Neural crest cell (in vitro differentiated cells): ENCODE measurements at regions not wholly inside any gene's neighbourhood (a gene's known extent, or its start where the extent isn't known, plus 50 kb on each side); places are given as distances from the start of the nearest gene placed in this dataset.

Source experiments
- DNase-seq: peaks from one replicate; pipeline ENCODE4 v3.0.0; 2021; ENCODE audit warnings: low read depth, mixed read lengths, low spot score
- H3K27ac Mint-ChIP-seq: one replicate; pipeline ENCODE4 v1.8.0; 2021; ENCODE audit warnings: mild to moderate bottlenecking, mixed read lengths; ENCODE audit not compliant: unreplicated experiment
- H3K27me3 Mint-ChIP-seq: 2 replicates; pipeline ENCODE4 v1.8.0; 2021; ENCODE audit warnings: low read depth, mild to moderate bottlenecking, mixed read lengths
- H3K36me3 Mint-ChIP-seq: 2 replicates; pipeline ENCODE4 v1.8.0; 2021; ENCODE audit warnings: low read depth, mild to moderate bottlenecking, mixed read lengths
- H3K4me1 Mint-ChIP-seq: 2 replicates; pipeline ENCODE4 v1.8.0; 2021; ENCODE audit warnings: mixed read lengths
- H3K4me3 Mint-ChIP-seq: one replicate; pipeline ENCODE4 v1.8.0; 2021; ENCODE audit warnings: mild to moderate bottlenecking, mixed read lengths
- H3K9me3 Mint-ChIP-seq: 2 replicates; pipeline ENCODE4 v1.8.0; 2021; ENCODE audit warnings: mixed read lengths
- CTCF ChIP-seq: fragments of 200-600 bp; sonication (generic); conservative IDR thresholded peaks from 2 replicates; pipeline ENCODE4 v1.5.0; 2021; ENCODE audit warnings: antibody characterized with exemption, mild to moderate bottlenecking

GRCh38 chr17:34110315-34110714 is 144.8 kb upstream of the CCL2 start:
- no peak for TF ChIP-seq CTCF
- Mint-ChIP-seq H3K27me3 (peaks cover 54% of the 10 kb centered on the region), H3K4me3 (no peak overlapping the region), H3K4me1 (no peaks in the 10 kb centered on the region), H3K36me3 (no peaks in the 10 kb centered on the region), H3K9me3 (no peaks in the 10 kb centered on the region), H3K27ac (no peak overlapping the region)
- no peak for DNase-seq

GRCh38 chr17:34113089-34113488 is 142.0 kb upstream of the CCL2 start:
- Mint-ChIP-seq H3K27me3 (peaks cover 40% of the 10 kb centered on the region), H3K27ac (no peak overlapping the region), H3K4me1 (no peaks in the 10 kb centered on the region), H3K36me3 (no peaks in the 10 kb centered on the region), H3K9me3 (no peaks in the 10 kb centered on the region), H3K4me3 (no peak overlapping the region)
- no peak for TF ChIP-seq CTCF
- DNase-seq = no peak

GRCh38 chr17:34114174-34114573 is 140.9 kb upstream of the CCL2 start:
- Mint-ChIP-seq H3K9me3 (no peaks in the 10 kb centered on the region), H3K36me3 (no peaks in the 10 kb centered on the region), H3K4me1 (no peaks in the 10 kb centered on the region), H3K4me3 (no peak overlapping the region), H3K27me3 (peaks cover 43% of the 10 kb centered on the region), H3K27ac (no peak overlapping the region)
- TF ChIP-seq CTCF = no peak
- no peak for DNase-seq

GRCh38 chr17:34116306-34116705 is 138.8 kb upstream of the CCL2 start:
- no peaks in the 10 kb centered on the region for H3K36me3 Mint-ChIP-seq
- peaks cover 40% of the 10 kb centered on the region for H3K27me3 Mint-ChIP-seq
- H3K27ac Mint-ChIP-seq = no peak overlapping the region
- DNase-seq = no peak
- TF ChIP-seq CTCF = no peak
- no peak overlapping the region for H3K4me3 Mint-ChIP-seq
- H3K4me1 Mint-ChIP-seq = no peaks in the 10 kb centered on the region
- no peaks in the 10 kb centered on the region for H3K9me3 Mint-ChIP-seq

GRCh38 chr17:34117332-34117731 is 137.8 kb upstream of the CCL2 start:
- no peak for DNase-seq
- Mint-ChIP-seq H3K36me3 (no peaks in the 10 kb centered on the region), H3K9me3 (no peaks in the 10 kb centered on the region), H3K4me1 (no peaks in the 10 kb centered on the region), H3K27me3 (peaks cover 39% of the 10 kb centered on the region), H3K4me3 (no peak overlapping the region), H3K27ac (no peak overlapping the region)
- TF ChIP-seq CTCF = no peak

- Mint-ChIP-seq H3K36me3 (no peaks in the 10 kb centered on the region), H3K27ac (no peak overlapping the region), H3K4me1 (no peaks in the 10 kb centered on the region), H3K4me3 (no peak overlapping the region), H3K9me3 (no peaks in the 10 kb centered on the region), H3K27me3 (peaks cover 38% of the 10 kb centered on the region)
- TF ChIP-seq CTCF = no peak
- DNase-seq = no peak
Measured at GRCh38 chr17:34117811-34118210, 137.3 kb upstream of the CCL2 start.
